Epidermal melanocyte (primary cell): ENCODE measurements at regions not wholly inside any gene's neighbourhood (a gene's known extent, or its start where the extent isn't known, plus 50 kb on each side); places are given as distances from the start of the nearest gene placed in this dataset.

ENCODE experiments used
- DNase-seq: peaks from one replicate; pipeline ENCODE4 v3.0.0; 2011; ENCODE audit warnings: low spot score; ENCODE audit not compliant: insufficient read length

DNA sequence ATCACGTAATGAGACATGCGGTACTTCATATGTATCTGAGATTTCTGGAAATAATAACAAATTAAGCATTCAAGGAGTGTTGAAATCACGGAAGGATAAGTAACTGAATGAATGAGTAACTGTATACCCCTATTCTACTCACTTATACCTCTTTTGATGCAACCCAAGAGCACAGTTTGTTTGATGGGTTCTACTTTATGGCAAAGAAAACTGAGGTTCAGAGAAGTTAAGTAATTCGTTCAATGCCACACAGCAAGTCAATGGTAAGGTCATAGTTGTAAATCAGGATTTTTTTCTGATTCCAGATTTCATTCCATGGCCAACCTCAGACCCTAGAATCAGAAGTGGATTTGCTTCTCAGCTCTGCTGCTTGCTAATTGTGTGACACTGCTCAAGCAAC, 544.5 kb upstream of the TBX3 start:
- no peak for DNase-seq

- DNase-seq = no peak
These were observed 543.2 kb upstream of the TBX3 start for GRCh38 chr12:115227137-115227615.

- DNase-seq = no peak
These were observed 541.9 kb upstream of the TBX3 start for GRCh38 chr12:115225845-115226244.

GRCh38 chr12:115223991-115224390, 540.0 kb upstream of the TBX3 start:
- DNase-seq = no peak

DNA sequence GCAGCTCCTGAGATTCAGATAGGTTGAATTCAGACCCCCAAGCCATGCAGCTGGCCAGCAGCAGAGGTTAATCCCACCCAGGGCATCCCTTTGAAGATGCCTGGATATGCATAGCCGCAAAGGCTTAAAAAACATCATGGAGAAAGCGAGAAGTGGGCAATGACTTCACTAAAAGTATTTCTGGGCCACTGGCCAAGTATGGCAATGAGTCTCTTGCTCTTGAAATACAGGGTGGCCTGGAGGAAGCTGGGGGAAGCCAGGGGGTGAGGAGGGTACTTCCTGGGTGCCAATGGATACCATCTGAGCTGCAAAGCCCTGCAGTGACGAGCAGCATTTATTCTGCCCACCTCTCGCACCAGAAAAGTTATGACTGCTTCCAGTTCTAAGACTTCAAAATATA, 539.3 kb upstream of the TBX3 start:
- DNase-seq = no peak

DNA sequence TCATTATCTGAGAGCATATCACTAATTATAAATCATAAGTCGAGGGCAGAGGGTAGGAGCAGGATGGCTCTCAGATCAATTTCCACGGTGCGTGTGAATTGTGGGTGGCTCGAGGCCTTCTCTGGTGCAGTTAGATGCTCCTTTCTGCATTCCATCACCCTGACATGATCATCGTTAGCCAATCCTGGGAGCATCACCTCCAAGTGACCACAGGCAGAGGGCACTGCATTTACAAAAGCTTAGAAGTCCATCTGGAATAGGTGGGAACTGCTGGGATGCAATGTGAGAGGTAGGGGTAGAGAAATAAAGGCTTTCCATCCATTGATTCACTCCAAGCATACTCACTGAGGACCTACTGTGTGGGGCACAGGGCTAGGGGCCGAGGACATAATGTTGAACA, 538.2 kb upstream of the TBX3 start:
- no peak for DNase-seq

DNA sequence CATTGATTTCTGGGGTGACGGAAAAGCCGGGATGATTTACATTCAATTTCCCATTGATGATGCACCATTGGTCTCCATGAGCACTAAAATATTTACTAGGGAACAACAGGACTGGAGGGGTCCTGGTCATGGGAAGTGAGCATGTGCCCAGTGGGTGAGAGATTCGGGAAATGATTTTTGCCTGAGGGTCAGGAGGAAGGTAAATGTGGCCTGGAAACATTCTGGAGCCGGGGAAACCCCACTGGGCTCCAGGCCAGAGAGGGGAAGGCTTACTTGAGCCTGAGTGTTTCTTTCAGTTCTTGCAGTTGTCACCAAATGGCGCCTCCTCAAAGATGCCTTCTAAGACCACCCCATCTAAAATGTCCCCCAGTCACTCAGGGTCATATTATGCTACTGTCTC, 532.3 kb upstream of the TBX3 start:
- no peak for DNase-seq

DNA sequence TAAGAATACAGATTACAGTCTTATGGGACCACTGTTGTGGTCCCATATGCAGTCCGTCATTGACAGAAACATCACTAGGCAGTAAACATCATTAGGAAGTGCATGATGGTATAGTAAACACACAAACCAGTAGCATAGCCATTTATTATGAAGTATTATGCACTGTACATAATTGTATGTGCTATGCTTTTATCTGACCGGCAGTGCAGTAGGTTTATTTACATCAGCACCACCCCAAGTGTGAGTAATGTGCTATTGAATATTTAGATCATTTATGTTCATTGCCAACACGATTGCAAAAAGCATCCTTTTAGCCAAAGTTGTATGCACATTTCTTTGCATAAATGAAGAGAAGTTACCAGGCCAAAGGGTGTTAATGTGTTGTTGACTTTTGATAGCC, 531.6 kb upstream of the TBX3 start:
- no peak for DNase-seq

- DNase-seq = no peak
These were observed 529.6 kb upstream of the TBX3 start for GRCh38 chr12:115213538-115214016.

- DNase-seq = no peak
These were observed 529.1 kb upstream of the TBX3 start for GRCh38 chr12:115213118-115213517.

DNA sequence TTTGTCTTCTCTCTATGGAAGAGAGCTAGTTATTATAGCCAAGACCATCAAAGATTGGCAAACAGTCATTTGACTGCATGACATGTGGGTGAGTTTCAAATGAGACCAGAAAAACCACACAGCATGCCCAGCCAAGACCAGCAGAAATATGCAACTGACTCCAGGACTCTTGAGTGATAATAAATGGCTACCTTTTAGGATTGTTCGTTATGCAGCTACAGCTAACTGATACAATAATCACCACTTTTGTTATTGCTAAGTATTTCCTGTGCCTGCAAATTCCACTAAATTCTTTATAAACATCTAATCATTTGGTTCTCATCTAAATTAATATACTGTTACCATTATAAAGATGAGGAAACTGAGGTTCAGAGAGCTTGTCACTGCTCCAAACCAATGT, 528.4 kb upstream of the TBX3 start:
- no peak for DNase-seq

- DNase-seq = no peak
These were observed 526.7 kb upstream of the TBX3 start for GRCh38 chr12:115210533-115211252.

DNA sequence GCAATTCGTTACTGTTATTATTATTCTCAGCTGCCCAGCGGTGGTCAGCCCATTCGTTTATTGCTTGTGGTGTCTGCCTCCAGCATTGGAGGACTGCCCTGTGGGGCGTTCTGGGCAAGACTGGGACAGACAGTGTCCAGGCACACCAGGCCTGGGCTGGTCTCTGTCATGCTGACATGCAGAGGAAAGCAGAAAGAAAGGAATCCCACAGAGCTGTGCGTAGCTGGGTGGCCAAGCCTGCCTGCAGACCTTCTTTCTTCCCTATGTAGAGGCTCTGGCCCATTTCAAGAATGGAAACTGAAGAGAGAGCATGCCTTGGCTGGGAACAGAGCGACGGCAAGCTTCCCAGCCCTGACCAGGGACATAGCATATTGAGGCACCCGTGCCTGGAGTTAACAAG, 525.3 kb upstream of the TBX3 start:
- DNase-seq = no peak

DNA sequence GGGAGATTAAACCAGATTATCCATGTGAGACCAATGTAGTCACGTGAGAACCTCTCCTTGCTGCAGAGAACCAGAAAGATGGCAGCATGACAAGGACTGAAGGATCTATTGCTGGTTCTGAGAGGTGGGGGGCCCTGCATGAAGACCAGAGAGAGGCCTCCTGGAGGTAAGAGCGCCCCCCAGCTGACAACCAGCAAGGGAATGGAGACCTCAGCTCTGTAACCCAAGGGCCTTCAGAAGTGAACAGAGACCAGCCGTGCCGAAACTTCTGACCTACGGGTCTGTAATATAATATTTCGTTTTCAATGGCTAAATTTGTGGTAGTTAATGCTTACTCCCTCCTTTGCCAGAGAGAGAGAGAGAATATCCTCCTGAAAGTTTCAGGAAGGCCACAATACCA, 524.1 kb upstream of the TBX3 start:
- DNase-seq = no peak

DNA sequence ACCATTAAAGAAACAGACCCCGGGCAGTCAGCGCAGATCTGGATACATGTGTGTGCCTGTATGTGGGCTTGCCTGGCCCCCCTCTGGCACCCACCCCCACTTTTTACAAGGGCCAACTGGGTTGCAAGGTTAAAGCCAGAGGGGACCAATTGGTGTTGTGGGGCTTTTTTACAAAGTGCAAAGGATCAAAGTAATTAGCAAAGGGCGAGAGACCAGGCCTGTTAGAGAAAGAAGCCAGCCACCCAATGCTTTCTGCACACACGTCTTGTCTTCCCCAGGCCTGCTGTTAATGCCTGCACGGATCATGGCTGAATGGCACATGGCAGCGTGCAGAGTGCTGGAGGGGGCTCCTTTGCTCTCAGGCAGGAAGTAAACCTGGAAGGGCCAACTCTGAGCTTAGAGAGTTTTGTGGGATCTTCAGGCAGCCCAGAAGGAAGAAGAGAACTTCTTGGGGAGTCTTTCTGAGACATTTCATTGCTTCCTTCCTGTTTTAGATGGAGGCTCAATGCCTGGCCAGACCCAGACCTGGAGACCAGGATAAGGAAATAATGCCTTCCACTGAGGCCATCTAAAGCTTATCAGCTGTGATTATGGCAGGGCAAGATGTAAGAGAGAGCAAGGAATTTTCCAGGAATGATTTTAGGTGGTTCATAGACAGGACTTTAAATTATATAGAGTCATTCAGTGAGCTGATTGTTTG, 523.4 kb upstream of the TBX3 start:
- DNase-seq = no peak

- no peak for DNase-seq
These were observed 522.8 kb upstream of the TBX3 start for GRCh38 chr12:115206801-115207200.

GRCh38 chr12:115205755-115206308, 521.9 kb upstream of the TBX3 start:
- DNase-seq = no peak

DNA sequence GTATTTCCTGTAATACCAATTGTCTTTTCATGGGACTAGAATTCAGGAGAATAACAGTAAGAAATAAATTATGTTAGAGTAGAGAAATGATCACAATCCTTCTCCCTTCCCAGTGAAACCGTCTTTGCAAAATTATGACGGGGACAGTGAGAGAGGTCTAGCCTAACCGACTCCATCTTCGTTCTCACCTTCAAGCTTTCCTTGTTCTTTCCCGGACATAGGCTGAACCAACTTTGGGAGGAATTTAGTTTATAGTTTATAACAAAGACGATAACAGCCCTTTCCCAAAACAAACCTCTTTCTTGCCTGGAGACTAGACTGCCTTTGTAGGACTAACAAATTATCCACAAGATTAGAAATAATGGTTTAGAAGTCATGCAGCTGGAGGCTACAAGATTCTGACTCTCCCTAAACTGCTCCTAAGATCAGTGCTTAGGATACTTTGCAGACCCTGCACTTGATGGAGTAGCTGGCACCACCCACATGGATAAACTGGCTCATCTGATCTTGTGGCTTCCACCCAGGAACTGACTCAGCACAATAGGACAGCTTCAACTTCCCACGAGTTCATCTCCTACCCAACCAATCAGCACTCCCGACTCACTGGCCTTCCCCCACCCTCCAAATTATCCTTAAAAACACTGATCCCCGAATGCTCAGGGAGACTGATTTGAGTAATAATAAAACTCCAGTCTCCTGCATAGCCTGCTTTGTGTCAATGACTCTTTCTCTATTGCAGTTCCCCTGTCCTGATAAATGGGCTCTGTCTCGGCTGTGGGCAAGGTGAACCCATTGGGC, 521.2 kb upstream of the TBX3 start:
- DNase-seq = no peak

GRCh38 chr12:115203701-115204100, 519.7 kb upstream of the TBX3 start:
- DNase-seq = no peak

- no peak for DNase-seq
These were observed 518.0 kb upstream of the TBX3 start for GRCh38 chr12:115201966-115202365.

- DNase-seq = no peak
These were observed 515.9 kb upstream of the TBX3 start for GRCh38 chr12:115199831-115200230.

DNA sequence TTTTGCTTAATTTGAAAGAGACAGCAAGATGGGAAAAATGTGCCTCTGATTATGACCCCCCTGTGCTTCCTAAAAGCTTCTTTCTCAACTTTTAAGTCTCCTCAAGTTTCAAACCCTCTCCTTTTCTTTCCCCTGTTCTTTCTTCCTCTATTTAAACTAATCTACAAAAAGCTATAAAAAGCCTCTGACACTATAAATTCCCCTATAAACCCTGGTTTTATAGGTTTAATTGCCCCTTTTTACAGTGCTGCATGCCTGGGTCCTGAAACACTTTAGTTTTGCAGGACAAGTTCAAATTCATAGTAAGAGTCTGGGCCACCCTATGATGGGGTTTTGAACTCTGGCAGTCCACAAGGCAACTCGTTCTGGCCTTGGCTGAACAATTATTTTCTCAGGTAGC, 510.9 kb upstream of the TBX3 start:
- no peak for DNase-seq
